ENCODE measurements at regions not wholly inside any gene's neighbourhood (a gene's known extent, or its start where the extent isn't known, plus 50 kb on each side); places are given as distances from the start of the nearest gene placed in this dataset.

DNA sequence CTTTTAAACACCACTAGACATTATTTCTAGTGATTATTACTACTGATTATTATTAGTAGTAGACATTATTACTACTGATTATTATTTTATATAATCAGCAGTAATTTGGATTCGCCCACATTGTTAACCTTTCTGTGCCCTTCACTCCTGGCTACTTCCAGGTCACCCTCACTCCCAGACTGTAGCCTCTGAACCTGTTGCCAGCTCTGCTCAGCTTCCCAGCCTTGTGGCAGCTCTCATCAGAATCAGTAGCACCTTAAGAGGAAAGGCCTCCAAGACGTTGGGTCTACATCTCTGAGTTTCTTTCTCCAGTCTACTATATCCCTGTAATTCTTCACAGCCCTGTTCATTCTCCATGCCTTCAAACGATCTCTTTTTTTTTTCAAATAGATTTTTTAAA lies 137.0 kb downstream of the KATNIP start:
- no peak for DNase-seq

DNA sequence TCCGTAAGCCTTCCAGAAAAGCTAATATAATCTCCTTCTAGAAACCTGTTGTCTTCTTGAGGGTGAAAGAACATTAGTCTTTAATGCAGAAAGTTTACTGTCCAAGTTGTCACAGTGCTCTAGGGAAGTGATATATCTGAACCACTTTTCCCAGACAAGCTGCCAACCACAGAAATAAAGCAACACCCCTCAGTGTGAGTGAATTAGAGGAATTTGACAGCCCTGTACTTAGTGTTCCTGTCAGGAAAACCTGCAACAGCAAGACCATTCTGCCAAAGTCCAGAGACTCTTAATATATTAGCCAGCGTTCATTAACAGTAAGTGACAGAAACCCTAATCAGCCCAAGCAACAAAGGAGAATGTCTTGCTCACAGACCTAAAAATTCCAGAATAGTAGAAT lies 137.7 kb downstream of the KATNIP start:
- no peak for DNase-seq

DNA sequence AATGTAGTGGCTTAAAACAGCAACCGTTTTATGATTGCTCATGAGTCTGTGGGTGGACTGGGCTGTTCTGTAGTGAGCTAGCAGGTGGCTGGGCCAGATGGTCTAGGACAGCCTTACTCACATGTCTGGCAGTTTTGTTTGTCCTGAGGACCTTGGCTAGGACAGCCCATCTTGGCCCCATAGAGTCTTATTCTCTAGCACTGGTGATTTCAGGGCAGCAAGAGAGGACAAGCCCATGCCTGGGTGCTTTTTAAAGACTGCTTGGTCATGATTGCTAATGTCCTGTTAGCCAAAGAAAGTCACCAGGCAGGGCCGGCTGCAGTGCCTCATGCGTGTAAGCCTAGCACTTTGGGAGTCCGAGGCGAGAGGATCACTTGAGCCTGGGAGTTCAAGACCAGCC lies 139.8 kb downstream of the KATNIP start:
- no peak for DNase-seq

DNA sequence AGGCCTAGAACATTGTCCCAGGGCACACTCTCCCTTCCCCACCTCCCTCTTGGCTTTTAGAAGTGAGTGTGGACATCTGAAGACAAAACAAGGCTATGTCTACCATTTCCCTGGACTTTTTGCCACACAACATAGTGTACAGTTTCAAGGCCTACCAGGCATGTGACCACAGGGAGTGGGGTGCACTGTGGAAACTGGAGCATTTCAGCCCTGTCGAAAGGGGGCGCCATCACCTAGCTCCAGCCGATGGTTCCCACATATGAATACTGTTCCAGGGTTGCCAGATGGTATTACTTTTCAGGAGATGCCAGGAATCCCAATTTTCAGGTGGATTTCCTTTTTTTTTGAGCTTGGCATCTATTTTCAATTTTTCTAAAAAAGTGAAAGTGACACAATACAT lies 140.7 kb downstream of the KATNIP start:
- no peak for DNase-seq

DNA sequence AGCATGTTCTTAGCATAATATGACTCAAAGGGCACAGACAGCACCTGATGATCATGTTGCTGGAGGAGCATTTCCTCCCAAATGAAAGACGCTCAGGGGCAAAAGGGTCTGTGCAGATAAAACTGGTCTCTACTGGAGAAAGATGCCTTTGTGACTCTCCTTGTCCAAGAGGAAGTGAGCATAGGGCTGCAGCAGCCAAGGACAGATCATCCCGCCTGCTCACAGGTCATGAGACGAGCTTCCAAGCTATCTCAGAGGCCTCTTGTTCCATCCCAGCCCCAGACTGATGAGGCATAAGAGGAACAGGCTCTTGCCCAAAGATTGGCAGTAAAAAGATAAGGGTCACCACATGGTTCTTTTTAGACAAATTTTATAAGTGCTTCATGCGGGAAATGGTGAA lies 141.8 kb downstream of the KATNIP start:
- no peak for DNase-seq

DNA sequence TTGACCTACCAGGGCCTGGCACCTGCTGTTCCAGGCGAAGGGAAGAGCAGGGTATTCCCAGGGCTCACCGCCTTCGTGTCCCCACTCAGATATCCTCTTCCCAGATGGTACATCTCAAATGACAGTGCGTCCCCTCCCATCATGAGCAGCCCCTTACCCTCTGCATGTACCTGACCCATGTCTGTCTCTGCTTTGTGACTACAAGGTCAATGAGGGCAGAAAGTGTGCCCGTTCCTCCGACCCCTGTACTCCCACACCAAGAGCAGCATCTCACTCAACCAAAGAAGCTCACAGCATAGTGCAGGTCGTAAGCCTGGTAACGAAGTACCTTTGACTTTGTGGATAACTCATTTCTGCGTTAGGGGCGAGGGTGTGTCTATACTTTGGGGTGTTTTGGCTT lies 142.6 kb downstream of the KATNIP start:
- DNase-seq = no peak

DNA sequence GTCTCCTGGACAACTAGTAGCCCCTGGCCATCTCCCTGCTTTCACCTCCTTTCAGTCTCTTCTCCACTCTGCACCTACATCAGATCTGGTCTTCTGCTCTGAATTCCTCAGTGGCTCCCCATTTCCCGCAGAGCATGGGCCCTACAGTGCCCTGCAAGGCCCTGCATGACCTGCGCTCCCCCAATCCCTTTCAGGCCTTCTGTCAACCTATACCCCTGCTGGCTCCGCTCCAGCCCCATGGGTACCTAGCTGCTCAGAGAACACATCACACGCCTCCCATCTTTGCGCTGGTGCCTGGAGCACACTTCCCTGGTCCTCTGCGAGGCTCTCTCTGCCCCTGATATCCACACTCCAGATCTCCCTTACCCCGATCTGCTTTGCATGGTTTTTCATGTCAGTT lies 145.2 kb downstream of the KATNIP start:
- no peak for DNase-seq

DNA sequence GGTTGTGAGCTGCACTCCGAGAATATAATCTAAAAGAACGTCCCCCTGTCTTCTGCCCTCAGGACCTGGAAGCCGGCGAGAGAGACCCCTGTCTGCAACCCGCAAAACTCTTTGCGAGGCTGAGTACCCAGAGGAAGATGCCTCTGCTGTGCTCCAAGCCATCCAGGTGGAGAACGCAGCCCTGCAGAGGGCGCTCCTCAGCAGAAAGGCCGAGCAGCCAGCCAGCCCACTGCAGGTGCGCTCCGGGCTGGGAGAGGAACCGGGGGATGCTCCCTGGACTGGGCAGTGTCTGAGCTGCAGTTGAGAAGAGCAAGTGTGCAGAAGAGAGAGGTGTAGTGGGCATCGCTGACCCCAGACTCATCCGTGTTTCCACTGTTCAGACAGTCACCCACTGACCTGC lies 148.3 kb downstream of the KATNIP start:
- no peak for DNase-seq

DNA sequence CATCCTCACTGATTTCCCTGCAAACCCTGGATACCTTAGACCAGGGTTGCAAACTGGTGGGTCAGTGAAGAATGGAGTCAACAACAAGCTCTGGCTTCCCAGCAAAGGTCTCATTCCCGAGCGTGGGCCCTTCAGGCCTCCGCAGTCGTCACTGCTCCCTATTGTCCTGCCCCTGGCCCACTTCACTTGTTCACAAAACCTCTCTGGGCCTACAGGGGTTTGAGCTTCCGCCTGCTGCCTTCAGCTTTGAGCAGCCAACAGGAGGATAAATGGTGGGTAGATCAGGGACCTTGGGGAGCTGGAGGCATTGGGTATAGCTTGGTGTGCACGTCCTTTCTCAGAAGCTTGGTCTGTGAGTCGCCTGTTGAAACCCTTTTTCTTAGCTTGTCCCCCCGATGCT lies 148.8 kb downstream of the KATNIP start:
- no peak for DNase-seq

DNA sequence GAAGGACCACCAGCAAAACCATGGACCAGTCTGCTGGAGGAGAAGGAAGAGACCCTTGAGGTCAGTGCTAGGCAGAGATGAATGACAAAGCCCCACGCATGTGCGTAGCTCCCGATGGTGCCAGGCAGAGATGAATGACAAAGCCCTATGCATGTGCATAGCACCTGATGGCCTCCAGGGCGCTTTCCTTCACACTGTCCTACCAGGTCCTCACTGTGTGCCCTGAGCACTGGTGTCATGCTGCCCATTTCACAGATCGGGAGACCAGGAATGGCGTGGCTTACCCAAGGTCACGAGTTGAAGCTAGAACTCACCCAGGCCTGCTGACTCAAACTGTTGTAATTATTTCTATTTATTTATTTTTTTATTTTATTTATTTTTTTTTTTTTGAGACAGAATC lies 149.6 kb downstream of the KATNIP start:
- DNase-seq = no peak

DNA sequence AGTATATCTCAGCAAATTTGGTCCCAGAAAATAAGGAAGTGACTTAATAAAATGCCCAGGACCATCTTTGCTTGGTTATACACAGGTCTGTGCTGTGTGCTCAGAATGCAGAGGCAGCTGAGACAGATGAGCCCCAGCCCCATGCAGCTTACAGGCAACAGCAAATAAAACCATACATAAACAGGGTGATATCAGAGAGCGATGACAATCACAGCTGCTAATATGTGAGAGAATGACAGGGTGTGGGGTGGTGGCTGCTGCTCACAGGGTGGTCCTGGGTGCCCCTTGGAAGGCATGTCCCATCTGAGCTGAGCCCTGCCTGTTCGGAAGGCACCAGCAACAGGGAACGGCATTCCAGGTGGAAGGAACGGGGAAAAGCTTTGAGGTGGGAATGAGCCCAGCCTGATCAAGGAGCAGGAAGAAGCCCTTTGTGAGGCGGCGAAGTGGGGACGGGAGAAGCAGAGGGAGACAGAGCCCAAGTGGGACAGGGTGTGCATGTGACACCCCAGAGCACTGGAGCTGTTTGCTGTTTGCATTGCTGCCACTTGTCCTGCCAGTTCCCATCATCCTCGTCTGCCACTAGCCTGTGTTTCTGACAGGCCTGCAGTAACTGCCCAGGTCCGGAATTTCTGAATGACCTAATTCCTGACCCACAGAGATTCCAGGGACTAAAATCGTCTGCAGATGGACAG lies 150.5 kb downstream of the KATNIP start:
- DNase-seq = no peak

DNA sequence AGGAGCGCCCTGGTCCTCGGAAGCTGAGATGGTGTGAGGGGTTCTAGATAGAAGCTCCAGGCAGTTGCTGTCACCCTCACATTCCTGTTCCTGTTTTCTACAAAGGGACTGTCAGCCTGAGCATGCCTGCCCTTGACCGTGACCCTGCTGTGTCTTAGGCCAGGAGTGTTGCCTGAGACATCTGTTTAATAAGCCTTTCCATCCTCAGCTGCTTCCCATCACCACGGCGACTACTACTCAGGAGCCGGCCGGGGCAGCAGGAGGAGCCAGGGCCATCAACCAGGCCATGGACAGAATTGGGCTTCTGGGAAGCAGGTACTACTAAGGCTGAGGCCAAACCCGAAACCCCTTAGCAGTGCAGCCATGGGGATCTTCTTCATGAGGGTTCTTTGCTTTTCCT lies 151.4 kb downstream of the KATNIP start:
- DNase-seq = no peak

DNA sequence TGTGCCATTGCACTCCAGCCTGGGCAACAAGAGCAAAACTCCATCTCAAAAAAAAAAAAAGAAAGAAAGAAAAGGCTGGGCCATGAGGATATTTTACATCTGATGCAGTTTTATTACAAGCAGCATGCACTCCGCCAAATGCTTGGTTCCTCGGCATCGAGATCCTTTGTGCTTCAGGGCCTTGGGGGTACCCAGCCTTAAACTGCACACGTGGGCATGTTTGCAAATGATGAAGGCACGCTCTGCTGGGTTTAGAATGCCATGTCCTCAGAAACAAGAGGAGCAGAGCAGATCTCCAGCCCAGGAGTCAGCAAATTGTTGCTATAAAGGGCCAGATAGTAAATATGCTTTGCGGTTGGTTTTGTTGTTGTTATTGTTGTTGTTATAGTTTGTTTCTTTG lies 153.2 kb downstream of the KATNIP start:
- no peak for DNase-seq

DNA sequence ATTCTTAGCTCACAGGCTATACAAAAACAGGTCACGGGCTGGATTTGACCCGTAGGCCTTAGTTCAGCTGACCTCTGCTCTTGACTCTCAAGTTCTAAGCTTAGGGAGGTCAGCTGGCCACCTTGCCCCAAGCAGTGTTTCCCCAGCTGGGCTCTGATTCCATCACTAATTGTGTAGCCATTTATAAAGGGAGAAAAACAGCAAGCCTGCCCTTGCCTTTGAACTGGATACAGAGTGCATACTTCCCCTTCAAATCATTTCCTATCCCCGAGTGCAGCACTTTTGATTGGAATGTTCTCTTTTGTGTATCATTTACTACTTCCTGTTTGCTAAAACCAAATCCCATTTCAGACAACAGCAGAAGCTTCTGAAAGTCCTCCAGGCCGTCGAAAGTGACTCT lies 153.6 kb downstream of the KATNIP start:
- no peak for DNase-seq

DNA sequence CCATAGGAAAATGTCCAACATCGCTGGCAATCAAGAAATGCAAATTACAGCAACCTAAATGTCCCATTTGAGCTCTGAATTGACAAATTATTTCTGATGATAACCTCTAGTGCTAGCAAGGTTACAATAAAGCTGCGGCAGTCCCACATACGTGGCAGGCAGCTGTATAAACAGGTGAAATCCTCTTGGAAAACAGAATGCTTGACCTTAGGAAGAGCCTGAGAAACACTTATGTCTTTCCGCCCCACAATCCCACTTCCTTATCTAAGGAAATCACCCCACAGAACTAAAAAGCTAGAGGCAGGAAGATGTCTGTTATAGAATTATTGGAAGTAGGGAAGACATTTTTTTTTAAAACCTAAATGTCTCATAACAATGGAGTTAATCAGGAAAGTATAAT lies 154.3 kb downstream of the KATNIP start:
- DNase-seq = no peak

DNA sequence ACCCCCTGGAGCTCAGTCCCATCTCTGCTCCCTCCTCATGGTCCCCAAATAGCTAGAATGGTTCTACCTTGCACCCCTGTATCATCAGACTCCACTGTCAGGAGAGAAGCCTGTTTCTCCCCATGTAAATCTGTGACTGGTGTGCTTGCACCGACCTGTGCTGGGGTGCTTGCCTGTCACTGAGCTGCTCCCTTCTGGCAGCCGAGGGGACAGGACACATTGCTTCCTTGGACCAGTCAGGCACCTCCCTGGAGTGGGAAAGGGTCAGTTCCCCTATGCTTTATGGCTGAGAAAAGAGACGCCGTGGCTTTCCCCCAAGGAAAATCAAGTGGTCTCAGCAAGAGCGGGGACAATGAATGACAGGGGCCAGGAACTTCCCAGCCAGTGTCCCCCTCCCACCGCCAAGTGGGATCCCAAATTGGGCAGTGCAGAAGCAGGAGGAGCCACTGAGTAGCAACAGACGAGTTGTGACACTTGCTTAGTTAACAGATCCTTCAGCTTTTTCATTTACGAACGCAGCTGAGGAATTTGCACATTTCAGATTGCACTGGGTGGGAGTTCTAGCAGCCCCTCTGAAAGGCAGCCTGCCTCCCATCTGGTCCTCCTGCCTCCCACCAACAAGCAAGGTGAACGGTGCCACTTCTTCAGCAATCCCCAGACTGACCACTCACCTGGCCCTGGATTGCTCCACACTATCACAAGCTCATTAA lies 156.4 kb downstream of the KATNIP start:
- no peak for DNase-seq

DNA sequence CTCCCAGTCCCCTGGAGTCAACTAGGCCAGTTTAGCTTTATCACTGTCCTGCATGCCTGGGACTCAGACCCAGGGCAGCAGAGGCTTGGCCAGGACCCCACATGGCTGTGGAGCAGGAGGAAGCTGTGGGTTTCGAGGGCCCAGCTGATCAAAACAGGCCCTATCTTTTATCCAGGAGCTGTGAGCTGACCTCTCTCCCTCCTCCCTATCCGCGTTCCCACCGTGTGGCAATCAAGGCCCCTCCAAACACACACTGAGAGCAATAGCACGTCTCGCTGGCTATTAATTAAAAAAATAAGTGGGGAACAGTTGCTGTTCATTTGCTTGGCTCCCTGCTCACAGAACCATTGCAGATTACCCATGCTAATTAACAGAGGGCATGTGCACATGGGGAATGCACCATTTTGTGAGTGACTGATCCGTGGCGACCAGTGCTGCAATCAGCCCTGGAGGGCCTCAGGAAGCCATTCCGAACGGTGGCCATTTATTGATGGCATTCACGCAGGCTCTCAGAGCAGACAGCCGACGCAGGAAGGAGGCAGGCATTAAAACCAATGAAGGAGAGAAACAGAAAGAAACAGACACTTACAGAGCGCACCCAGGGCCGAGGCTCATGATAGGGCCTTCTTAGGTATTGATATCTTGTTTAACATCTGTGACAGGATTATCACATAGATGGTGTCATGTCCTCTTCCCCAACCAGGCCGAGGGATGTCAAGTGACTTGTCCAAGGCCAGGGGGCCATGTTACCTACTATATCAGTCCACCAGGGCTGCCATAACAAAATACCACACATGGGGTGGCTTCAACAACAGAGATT lies 157.1 kb downstream of the KATNIP start:
- DNase-seq = no peak

DNA sequence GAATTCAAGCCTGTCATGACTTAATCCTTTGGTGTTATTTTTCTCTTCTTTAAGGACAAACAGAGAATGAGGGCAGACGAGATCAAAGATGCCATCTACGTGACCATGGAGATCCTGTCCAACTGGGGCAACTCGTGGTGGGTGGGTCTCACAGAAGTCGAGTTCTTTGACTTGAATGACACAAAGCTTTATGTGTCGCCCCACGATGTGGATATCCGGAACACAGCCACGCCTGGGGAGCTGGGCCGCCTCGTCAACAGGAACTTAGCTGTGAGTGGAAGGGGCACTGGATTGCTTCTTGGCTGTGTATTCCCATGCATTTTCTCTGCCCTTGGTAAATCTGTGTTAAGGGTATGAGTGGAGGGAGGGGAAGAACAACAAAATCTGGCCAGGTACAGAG lies 158.7 kb downstream of the KATNIP start:
- DNase-seq = no peak

DNA sequence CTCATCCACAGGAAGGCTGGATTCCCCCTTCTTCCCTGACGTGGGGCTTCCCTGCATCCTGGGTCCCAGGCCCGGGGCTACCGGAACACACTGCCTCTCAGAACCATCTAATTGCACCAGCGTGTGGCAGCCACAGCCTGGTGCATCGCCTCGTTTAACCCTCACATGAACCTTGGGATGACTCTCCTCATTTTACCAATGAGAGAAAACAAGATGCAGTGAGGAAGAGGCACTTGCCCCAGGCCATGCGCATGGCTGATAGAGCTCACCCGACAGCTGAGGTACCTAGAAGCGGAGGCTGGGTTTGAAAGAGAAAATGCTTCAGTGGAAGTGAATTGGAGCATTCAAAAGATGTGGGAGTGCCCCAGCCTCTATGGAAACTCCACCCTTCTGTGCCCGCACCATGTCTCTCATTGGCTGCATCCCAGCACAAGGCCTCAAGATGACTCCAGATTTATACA lies 162.3 kb downstream of the KATNIP start:
- DNase-seq = no peak

DNA sequence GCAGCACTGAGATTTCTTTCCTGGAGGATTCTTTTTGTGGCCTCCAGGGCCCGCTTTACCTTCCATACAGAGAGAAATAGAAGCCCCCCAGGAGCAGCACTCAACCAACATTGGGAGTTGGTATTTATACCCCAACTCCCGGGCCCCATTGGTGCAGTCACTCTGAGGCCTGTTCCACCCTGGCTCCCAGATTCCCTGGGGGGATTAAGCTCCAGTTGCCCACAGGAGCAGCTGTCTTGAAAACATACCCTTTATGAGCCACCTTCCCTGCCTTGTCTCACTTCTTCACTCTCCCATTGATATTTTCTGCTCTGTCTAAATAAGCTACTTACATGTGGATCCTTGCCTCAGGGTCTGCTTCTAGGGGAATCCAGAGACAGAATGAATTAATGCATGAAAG lies 167.8 kb downstream of the KATNIP start:
- no peak for DNase-seq

DNA sequence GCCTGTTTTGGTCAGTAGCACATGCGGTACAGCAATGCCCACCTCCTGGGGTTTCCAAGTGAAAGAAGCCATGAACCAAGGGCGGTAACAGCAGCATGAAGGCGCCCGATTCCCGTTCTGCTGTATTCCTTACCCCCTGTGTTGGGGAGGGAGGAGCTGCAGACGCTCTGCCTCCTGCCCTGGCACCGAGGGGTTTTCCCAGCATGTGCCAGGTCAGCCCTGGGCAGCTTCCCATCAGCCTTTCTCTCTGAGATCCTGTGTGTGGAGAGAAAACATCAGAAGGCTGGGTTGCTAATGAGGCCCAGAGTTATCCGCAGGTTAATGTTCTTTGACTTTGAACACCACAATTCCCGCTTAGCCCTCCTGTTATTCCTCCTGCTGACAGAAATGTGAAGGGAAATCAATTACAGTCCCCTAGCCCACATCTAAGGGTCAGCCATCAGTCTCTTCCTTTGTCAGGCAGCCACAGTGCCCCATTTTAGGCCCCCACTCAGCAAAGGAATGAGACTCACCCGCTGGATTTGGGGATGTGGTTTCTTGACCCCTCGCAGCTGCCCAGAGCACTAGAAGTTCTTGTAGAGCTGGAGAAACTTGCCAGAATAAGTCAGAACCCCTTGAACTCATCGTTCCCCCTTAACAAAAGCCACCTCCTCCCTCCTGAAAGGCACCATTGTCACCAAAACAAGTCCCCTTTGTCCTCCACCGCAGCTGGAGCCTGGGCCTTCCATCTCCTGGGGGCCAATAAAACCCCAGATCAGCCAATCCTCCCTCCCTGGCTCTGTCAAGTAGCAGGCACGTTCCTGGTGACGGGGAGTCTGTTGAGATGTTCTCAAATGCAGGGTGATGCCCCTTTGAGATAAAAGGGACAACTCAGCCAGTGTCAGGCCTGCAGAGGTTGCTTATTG lies 168.5 kb downstream of the KATNIP start:
- no peak for DNase-seq

DNA sequence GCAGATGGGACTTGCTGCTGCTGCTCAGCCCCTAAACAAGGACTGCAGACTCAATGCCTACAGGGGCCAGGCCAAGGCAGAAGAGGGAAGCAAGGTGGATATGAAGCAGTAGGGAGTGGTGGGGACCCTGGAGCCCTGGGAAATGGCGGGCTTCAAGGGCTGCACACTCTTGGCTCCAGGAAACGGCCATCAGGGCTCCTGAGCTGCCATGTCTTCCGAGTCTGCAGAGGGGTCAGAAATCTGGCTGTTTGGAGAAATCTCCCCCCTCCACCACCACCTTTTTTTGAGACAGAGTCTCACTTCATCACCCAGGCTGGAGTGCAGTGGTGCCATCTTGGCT lies 169.1 kb downstream of the KATNIP start:
- DNase-seq = no peak

Measured in femur (tissue), 1 donor.